GM21381 (cell line): ENCODE measurements at regions not wholly inside any gene's neighbourhood (a gene's known extent, or its start where the extent isn't known, plus 50 kb on each side); places are given as distances from the start of the nearest gene placed in this dataset.

Source experiments
- ATAC-seq: cut with Tn5 transposase; IDR thresholded peaks from one replicate; pipeline ENCODE4 v1.9.1; 2021; ENCODE audit warnings: mild to moderate bottlenecking, moderate library complexity; ENCODE audit not compliant: unreplicated experiment

DNA sequence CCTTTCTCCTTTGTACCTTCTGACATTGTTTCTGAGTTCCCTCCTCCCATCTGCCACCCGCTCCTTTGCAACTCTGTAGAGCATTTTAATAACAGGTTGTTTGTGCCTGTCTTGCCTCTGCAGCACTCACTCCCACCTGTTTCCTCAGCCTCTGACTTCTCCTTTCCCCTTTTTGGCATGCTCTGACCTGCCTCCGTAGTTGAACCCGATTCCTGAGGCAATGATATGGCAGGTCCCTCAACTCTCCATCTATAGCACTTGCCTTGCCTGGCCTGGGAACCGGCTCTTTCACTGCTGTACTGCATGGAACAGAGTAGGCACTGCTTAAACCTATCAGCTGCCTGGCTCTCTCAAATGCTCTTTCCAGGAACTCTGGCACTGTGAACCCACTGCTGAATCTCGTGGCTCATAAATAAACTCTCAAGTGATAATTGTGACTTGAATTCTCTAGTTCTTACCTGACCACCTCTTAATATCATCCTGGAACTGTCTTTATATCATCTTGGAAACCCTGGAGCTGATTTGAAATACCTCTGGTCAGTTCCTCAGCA lies 50.3 kb downstream of the UTRN start:
- no peak for ATAC-seq

DNA sequence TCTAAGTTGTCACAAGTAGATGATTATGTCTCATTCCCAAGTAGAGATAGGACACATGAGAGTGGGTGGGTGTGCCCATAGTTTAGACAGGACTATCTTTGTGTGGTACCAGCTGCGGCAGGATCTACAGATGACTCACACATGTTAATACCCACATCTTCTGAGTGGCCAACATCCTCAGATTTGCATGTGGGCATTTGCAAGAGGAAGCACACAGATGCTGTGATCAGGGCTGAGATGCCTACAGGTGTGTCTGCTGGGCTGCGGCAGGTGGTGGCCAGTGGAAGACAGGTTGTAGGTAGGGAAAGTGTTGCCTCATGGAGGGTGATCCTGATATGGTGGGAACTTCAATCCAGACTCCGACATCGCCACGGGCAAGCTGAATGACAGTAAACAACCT lies 50.8 kb downstream of the UTRN start:
- peak; percentile 62 for ATAC-seq

DNA sequence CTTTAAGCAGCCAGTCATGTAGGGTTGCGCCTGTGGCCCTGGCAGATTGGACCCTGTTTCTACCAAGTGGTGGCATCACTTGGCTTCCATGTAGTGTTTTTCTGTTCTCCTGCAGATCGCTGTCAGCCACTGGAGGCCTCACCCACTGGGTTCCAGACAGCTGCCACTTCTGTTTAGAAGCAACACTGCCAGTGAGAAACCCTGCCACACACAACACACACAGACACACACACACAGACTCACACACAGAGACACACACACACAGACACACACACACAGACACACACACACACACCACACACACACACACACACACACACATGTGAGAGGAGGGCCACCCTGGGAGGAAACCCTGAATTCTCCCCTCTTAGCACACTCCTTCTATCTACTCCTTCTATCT lies 51.8 kb downstream of the UTRN start:
- ATAC-seq, result no peak

DNA sequence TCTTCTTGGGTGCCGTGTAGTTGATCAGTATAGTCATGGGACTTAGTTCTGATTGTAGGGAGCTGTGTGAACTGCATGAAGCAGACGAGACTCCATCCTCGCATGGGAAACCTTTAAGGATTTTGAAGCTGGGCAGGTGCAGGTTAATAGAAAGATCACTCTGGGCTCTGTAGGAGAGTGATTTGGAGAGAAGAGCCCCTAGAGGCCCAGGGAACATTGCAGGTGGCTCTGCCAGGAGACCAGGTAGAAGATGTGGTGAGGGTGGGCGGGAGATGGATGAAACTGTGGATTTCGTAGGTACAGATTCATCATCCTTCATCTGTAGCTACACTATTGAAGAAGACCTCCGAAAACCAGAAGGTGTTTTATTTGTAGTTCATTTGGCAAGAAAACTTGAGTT lies 53.3 kb downstream of the UTRN start:
- no peak for ATAC-seq

DNA sequence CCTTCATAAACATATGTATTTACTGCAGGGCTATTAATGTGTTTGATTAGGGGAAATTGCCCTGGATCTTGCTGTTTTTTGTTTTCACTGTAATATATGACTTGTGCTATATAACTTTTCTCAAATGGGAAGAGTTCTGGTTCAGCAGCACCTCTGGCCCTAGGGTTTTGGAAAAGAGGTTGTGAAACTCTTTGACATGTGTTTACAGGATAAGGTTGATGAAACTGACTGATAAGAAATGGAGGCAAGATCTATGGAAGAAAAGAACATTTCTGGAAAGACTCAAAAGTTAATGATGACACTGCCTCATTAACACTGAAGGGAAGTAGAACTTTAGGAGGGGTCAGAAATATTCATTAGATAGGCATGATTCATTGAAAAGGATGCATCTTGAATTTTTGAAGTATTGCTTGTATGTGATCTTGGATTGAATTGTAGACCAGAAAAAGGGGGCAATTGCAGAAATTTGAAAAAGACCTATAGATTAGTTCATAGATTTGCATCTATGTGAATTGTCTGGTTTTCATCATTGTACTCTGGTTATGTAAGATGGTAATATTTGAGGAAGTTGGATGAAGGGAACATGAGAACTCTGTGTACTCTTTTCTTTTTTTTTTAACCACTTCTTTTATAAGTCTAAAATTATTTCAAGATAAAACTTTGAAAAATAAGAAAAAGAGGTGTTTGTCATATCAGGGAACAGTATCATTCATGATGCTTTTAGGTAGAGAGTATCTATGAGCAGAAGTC lies 54.0 kb downstream of the UTRN start:
- ATAC-seq, result no peak

DNA sequence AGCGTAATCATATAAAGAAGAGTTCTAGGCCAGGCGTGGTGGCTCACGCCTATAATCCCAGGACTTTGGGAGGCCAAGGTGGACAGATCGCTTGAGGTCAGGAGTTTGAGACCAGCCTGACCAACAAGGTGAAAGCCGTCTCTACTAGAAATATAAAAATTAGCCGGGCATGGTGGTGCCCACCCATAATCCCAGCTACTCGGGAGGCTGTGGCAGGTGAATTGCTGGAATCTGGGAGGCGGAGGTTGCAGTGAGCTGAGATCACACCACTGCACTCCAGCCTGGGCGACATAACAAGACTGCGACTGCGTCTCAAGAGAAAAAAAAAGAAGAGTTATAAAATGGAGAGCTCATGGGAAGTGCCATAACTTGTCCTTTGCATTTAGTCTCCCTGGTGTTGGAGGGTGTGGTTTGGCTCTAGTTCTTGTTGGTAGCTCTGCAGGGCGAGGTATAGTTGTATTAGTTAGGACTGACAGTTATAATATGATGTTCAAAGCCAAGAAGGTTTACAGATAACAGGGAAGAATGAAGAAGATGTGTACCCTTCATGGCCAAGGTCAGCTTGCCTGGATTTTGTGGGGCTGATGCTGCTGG lies 54.8 kb downstream of the UTRN start:
- ATAC-seq, result no peak

DNA sequence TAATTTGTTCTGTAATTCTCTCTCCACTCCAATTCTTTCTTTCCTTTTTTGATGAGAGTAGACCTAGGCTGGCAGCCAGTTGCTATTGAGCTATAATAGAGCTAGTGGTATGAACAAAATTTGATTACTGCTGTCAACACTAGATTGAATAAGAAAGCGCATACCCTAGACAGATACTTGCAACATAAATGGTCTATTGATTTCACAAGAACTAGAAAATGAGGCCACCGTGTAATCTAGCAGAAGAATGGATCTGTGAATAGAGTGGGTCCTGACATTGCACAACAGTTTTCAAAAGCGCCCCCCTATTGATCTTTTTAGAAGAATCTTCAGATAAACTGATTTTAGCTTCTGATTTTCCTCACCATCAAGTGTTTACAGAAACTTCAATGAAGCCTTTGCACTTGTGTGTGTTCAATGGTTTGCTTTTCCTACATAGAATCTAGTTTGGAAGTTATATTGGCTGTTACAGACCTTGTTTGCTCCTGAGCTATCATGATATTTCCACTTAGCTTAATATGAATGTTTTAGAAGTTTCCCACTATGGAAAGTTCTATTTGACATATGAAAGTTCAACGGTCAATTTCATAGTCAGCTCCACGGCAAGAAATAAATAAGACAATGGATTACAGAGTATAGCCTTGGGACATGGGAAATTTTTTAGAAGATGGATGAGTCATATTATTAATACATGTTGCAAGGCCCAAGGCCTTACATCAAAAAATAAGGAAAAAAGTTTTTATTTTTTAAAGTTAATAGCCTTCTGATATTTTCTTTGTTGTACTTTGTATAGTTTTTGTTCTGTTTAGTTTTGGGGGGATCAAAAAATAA lies 55.6 kb downstream of the UTRN start:
- no peak for ATAC-seq

DNA sequence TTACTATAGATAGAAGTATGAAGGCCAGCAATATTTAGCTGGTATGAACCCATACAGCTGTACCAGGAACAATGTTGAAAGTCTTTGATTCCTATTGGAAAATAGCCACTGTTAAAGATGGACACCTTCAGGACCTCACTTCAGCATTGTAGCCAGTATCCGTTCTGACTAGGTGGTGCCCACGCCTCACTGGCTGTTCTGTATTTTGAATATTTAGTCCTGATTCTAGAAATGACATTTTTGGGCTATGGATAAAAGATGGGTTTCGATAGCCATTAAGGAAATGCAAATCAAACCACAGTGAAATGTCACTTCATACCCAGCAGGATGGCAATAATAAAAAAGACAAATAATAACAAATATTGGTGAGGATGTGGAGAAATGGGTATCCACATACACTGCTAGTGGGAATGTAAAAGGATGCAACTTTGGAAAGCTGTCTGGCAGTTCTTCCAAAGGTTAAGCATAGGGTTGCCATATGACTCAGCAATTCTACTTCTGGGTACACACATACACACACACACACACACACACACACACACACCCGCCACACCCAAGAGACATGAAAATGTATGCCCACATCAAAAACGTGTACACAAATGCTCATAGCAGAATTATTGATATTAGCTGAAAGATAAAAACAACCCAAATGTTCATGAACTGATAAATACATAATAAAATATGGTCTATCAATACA lies 56.8 kb downstream of the UTRN start:
- ATAC-seq, result no peak

DNA sequence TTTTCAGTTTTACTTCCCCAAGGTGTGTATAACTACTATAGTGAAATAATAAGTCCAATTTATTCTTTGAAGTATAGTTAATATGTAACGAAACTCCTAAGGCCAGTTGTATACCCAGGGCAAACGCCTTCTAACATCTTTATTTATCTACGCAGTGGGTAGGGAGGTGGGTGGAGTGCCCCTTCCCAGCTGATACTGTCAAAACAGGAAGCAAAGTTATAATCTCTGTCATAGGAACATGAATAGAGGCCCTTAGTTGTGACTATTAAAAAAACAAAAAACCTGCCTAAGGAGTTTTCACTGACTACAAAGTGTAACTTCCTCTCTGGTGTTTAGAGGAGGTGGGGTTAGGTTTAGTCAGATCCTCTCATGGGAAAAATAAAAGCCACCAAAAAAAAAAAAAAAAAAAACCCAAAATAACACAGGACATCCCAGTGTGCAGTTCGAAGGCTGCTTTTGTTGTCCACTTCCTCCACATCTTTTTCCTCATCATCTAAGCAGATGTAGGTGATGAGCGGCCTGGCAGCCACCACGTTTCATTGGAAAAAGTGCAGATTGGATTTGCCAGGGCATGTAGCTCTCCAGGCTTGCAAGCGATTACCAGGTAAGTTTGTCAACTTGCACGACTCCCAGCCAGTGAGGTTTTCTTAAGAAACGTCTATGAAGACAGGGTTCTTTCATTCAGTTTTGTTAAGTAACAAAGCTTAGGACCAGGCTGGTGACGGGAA lies 58.7 kb downstream of the UTRN start:
- peak; percentile 39 for ATAC-seq

DNA sequence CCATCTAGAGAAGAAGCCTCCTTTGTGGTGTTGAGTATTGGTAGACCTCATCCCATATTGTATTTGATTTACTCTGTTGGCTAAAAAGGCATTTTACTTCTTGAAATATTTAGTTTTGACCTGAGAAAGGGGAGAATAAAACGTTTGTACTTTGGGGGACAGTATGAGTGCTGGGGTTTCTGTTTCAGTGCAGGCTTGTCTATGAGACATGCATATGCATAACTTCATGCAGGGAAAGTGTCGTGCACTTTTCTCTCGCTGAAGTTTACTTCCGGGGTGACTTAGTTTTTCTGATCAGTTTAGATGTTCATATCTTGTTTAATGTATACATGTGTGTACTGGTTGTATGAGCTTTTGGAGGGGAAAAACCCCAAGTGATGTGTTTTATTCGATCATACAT lies 59.5 kb downstream of the UTRN start:
- ATAC-seq, result peak; percentile 45

DNA sequence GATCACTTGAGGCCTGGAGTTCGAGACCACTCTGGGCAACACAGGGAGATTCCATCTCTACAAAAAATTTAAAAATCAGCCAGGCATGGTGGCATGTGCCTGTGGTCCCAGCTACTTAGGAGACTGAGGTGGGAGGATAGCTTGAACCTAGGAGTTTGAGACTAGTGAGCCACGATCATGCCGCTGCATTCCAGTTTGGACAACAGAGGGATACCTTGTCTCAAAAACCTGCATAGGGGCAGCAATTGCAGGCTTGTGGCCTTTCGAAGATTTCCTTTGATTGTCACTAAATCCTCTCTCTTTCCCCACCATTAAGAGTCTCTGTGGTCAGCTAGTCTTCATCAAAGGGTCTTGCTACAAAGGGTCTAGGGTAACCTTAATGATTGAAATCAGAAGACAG lies 60.3 kb downstream of the UTRN start:
- ATAC-seq, result no peak

DNA sequence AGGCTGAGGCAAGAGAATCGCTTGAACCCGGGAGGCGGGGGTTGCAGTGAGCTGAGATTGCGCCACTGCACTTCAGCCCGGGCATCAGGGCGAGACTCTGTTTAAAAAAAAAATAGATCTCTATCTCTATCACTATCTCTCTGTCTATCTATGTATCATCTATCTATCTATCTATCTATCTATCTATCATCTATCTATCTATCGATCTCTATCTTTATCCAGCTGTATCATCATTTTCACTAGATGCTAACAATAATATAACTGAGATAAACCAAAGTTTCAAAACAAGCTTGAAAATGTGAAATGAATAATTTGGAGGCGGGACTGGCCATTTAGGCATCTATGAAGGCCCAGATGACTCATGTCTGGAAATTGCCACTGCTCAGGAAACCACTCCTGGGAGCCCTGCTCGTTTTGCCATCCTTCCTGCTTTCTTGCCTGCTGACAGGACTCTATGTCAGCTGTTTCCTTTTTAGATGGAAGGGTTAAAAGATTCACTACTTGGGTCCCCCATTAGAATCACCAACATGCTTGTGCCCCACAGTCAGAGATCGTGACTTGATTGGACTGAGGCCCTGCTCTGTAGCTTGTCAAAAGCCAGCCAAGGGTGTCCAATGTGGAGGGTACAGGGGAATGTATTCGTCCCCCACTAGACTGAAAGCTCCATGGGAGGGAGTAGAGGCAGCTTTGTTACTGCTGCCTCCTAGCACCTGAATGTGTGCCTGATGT lies 61.7 kb downstream of the UTRN start:
- no peak for ATAC-seq

DNA sequence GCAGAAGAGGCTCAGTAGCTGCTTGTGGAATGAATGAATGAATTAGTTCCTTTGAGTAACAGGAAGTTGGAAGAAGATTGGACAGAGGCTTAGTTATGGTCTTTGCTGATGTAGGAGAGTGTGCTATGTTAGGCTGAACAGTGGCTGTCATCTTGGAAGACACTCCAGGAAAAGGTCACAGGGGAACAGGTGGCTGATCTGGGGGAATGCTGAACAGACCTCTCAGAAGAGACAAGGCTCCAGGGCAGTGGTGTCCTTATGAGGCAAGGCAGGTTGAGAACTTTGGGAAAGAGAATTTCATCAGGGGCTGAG lies 62.3 kb downstream of the UTRN start:
- ATAC-seq, result no peak

DNA sequence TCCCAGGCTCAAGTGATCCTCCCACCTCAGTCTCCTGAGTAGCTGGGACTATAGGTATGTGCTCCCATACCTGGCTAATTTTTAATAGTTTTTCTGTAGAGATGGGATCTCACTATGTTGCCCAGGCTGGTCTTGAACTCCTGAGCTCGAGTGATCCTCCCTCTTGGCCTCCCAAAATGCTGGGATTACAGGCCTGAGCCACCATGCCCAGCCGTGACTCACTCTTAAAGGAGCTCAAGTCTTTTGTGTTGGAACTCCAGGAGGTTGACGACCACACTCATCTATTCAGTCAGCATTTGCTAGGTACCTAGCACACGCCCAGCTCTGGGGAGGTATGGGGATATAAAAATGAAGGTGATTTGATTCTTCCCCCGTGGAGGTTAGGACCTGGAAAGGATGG lies 62.8 kb downstream of the UTRN start:
- ATAC-seq, result no peak

DNA sequence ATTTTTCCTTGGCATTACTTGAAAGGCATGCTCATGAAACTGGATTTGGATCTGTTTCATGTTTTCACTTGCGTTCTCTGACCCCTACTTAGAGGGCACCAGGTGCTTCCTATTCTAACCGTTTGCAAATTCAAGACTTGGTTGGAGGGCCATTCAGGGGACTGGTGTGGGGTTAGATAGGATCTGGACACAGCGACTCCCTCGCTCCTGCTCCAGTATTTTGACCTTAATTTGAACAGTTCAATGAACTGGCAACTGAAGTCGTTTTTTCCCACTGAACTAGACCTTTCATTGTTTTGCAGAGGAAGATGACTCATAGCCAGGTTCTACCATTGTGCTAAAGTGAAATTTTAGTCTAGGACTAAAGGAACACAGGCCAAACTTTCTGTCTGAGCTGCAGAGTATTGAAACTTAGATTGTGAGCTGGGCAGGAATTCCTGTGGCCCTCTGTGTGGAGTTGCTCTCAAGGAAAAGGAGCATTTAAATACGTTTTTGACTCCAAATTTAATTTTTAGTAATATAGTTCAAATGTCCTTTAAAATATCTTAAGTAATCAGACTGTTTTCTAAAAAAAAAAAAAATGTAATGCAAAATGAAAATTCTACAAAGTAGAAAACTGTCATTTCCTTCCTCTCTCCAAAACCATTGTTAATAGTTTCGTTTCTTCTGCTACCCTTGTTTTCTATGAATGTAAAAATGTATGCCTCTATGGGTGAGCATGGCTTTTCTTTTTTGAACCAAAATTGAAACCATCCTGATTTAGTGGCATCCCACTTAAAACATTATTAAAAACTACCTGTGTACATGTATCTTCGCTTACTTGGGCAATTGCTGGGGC lies 64.8 kb downstream of the UTRN start:
- peak; percentile 38 for ATAC-seq

DNA sequence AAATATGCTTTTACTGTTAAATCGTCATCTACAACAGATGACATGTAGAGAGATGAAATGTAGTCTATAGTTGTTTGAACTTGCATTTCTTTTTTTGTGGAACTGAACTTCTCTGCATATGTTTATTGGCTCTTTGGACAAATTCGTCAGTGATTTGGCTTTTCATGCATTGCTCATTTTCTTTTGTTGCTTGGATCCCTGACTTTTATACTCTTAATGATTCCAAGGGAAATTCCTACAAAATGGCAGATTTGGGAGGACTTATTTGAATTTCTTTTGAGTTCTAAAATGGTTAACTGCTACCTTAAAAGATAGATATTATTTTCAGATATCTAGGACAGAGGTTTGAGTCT lies 65.4 kb downstream of the UTRN start:
- peak; percentile 1 for ATAC-seq

DNA sequence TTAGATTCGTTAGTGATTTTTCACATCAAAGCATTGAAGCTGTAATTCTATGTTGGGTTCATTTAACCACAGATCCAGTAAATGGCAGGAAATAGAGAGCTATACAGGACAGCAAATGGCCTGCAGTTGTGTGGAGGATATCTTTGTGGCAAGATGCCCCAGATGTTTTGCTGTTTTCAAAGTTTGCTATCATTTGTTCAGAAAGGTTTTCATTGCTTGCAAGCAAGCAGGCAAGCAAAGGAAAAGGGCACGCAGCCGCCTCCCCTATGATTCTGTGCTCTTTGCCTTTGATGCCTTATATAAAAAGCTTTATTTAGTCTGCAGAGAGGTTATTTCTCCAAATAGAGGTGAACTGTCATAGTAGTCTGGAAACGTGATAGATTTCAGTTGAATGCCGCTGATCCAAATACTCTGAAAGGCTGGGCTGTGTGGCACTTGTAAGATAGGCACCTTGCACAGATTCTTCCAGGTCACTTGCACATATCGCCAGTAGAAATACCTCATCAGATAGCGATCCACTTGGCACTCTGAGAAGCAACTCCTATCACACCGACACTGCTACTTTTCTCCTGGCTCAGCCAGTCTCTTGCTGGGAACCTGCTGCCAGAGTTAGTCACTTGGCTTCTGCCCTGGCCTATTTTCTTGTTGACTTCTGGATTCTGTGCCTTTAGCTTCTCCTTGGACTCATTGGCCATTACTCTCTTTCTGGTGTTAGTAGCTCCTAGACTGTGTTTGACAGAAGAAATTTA lies 66.4 kb downstream of the UTRN start:
- no peak for ATAC-seq

DNA sequence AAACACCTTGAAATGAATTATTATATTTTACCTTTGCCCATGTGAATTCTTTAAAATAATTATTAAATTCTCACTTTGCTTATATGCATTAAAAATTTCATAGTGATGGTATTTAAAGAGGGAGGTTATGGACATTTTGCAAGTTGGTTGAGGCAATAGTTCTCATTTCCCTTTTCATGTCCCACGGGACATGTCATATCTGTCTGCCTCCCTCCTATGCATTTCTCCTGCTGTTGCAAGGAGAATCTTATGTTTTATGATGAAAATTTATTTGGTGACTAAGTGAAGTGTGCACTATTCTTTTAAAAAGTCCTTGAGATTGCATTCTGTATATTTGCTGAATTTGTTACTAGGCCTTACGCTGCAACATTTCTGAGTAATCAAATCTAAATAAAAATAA lies 67.2 kb downstream of the UTRN start:
- no peak for ATAC-seq
